ENCODE measurements at regions not wholly inside any gene's neighbourhood (a gene's known extent, or its start where the extent isn't known, plus 50 kb on each side); places are given as distances from the start of the nearest gene placed in this dataset.

DNA sequence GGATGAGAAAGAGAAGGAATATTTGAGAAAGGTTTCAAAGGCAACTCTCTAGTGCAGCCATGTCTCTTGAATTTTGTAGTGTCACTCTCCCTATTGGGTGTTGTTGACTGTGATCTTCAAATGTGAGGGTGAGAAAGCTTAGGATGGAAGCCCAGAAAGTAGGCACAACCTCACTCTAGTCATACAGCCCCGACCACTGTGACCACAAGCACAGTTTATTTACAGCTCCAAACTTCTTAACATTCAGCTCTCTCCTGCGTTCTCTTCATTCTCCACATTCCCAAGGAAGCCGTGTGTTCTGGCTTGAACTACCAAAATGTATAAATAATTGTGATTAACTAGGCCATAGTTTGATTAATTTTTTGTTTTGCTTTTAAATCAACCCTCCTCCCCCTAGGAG is 542.9 kb downstream of the LRRC70 start:
- TF ChIP-seq, protein P1, sequence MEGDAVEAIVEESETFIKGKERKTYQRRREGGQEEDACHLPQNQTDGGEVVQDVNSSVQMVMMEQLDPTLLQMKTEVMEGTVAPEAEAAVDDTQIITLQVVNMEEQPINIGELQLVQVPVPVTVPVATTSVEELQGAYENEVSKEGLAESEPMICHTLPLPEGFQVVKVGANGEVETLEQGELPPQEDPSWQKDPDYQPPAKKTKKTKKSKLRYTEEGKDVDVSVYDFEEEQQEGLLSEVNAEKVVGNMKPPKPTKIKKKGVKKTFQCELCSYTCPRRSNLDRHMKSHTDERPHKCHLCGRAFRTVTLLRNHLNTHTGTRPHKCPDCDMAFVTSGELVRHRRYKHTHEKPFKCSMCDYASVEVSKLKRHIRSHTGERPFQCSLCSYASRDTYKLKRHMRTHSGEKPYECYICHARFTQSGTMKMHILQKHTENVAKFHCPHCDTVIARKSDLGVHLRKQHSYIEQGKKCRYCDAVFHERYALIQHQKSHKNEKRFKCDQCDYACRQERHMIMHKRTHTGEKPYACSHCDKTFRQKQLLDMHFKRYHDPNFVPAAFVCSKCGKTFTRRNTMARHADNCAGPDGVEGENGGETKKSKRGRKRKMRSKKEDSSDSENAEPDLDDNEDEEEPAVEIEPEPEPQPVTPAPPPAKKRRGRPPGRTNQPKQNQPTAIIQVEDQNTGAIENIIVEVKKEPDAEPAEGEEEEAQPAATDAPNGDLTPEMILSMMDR (IDR thresholded peaks at IDR 0.05; ENCODE audit: low read depth, low read length) = no peak
- DNase-seq = no peak
- no peak overlapping the region for H3K4me3 ChIP-seq (ENCODE audit: low read depth, low read length)

DNA sequence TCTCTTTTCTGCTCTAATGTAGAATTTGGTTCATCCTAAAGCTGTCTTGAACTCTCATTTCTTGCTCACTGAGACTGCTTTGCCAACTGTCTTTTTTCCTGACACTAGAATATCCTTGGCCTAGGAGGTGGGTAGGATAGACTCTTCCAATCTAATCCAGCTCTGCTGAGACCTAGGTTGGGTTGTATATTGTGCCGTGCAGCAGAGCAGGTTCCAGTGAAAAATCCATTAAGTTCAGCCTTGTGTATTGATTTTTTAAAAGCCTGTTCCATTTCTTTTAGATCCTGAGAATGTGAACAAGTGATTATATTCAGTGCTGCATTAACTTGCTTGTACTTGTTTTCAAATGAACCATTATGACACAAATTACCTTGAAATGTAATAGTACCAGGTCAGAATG is 539.6 kb downstream of the LRRC70 start:
- TF ChIP-seq, protein P1 (IDR thresholded peaks at IDR 0.05; ENCODE audit: low read depth, low read length) = no peak
- no peaks in the 10 kb centered on the region for H3K9me3 ChIP-seq
- H3K36me3 ChIP-seq = no peaks in the 10 kb centered on the region
- H3K4me1 ChIP-seq = no peaks in the 10 kb centered on the region
- no peaks in the 10 kb centered on the region for H3K27me3 ChIP-seq
- DNase-seq = no peak
- no peak overlapping the region for H3K4me3 ChIP-seq (ENCODE audit: low read depth, low read length)

More for the DNA sequence above, 542.9 kb downstream of the LRRC70 start:
- Histone ChIP-seq H3K4me1 (no peaks in the 10 kb centered on the region), H3K36me3 (no peaks in the 10 kb centered on the region), H3K9me3 (no peaks in the 10 kb centered on the region), H3K27me3 (no peaks in the 10 kb centered on the region)

DNA sequence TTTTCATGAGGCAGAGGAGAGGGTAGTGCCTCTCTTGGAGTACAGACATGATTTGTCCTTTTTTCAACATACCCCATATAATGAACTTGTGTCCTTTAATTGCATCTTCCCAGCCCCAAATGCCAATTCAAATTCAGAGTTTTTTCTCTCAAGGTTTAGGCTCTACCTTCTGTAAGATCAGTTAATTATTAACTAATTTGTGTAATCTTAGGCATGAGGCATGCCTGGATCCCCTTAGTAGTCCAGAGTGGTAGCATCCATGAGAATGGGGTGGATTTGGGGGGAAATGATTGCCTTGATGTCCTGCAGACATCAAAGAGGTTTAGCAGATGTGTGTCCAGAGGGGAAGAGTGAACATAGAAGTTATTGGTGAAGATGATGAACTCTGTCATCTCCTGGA is 533.3 kb downstream of the LRRC70 start:
- H3K9me3 ChIP-seq = no peaks in the 10 kb centered on the region
- DNase-seq = no peak
- H3K27me3 ChIP-seq = no peaks in the 10 kb centered on the region
- H3K36me3 ChIP-seq = no peaks in the 10 kb centered on the region
- TF ChIP-seq, protein P1 (IDR thresholded peaks at IDR 0.05; ENCODE audit: low read depth, low read length) = no peak
- H3K4me1 ChIP-seq = no peaks in the 10 kb centered on the region
- H3K4me3 ChIP-seq (ENCODE audit: low read depth, low read length) = no peak overlapping the region

DNA sequence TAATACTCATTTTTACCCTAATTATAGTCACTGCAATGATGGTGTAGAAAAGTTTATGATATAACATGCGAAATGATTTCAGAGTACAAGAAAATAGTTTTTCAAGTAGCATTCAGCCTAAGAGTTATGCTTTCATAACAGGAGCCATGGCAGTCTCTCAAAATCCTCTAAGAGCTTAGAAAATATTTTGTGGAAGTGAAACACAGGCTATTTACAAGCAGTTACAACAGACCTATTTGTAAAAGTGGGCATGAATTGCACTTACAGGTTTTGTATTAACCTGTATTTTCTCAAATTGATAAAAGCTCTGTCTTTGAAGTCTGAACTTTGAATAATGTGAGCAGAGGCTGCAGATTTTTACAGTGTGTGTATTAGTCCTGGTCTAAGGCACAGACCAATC is 523.3 kb downstream of the LRRC70 start:
- TF ChIP-seq, protein P1 (IDR thresholded peaks at IDR 0.05; ENCODE audit: low read depth, low read length) = no peak
- Histone ChIP-seq H3K4me3 (ENCODE audit: low read depth, low read length) (no peak overlapping the region), H3K36me3 (no peaks in the 10 kb centered on the region), H3K4me1 (no peaks in the 10 kb centered on the region), H3K9me3 (no peaks in the 10 kb centered on the region), H3K27me3 (no peaks in the 10 kb centered on the region)
- no peak for DNase-seq

DNA sequence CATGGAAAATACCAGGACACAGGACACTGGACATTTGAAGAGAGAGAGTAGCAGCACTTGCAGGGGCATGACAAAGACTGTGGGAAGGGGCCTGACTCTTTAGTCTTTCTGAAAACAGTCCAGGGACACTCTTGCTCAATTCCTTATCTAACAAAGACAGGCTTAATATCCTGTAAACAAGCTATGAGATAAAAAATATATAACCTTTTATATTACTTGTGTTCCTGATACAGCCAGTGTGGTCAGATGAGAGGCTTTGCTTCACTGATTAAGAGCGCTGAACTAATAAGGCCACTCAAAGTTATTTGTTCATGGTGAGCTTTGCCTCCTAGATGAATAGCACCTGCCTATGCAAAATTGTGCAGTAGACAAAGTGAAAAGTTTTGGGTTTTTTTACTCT is 518.7 kb downstream of the LRRC70 start:
- H3K27me3 ChIP-seq = no peaks in the 10 kb centered on the region
- no peaks in the 10 kb centered on the region for H3K4me1 ChIP-seq
- no peaks in the 10 kb centered on the region for H3K9me3 ChIP-seq
- no peak overlapping the region for H3K4me3 ChIP-seq (ENCODE audit: low read depth, low read length)
- DNase-seq = no peak
- TF ChIP-seq, protein P1 (IDR thresholded peaks at IDR 0.05; ENCODE audit: low read depth, low read length) = no peak
- H3K36me3 ChIP-seq = no peaks in the 10 kb centered on the region

DNA sequence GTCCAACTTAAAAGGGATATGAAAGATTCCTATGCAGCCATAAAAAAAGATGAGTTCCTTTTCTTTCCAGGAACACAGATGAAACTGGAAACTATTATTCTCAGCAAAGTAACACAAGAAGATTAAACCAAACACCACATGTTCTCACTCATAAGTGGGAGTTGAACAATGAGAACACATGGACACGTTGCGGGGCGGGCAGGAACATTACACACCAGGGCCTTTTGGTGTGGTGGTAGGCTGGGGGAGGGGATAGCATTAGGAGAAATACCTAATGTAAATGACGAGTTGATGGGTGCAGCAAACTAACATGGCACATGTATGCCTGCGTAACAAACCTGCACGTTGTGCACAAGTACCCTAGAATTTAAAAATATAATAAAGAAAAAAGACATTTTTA is 516.1 kb downstream of the LRRC70 start:
- H3K4me1 ChIP-seq = no peaks in the 10 kb centered on the region
- no peak for DNase-seq
- no peaks in the 10 kb centered on the region for H3K27me3 ChIP-seq
- TF ChIP-seq, protein P1 (IDR thresholded peaks at IDR 0.05; ENCODE audit: low read depth, low read length) = no peak
- H3K4me3 ChIP-seq (ENCODE audit: low read depth, low read length) = no peak overlapping the region
- no peaks in the 10 kb centered on the region for H3K36me3 ChIP-seq
- H3K9me3 ChIP-seq = no peaks in the 10 kb centered on the region

Measured in BE2C (cell line).